ENCODE measurements at regions not wholly inside any gene's neighbourhood (a gene's known extent, or its start where the extent isn't known, plus 50 kb on each side); places are given as distances from the start of the nearest gene placed in this dataset.

DNA sequence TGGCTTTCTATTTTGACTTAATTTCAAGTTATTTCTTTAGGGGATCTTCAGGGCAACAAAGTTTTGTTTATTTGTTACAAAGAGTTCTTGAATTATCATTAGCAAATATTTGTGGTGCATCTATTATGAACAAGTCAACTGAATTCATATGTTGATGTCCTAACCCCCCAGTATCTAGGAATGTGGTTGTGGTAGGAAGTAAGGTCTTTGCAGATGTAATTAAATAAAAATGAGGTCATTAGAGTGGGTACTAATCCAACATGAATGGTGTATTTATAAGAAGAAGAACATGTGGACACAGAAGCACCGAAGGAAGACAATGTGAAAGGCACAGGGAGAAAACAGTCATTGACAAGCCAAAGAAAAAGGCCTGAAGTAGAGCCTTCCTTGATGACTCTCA lies 474.0 kb upstream of the DAB2 start:
- TF ChIP-seq ZSCAN20 (CRISPR knock-in tag; IDR thresholded peaks at IDR 0.05): no peak
- no peak for TF ChIP-seq NFE2L2 (conservative IDR thresholded peaks at IDR 0.05; ENCODE audit: low read length)
- no peak for TF ChIP-seq PHF8 (IDR thresholded peaks at IDR 0.05; ENCODE audit: borderline replicate concordance, low read depth)
- TF ChIP-seq NR3C1 (IDR thresholded peaks at IDR 0.05): no peak
- TF ChIP-seq RARB (CRISPR knock-in tag; IDR thresholded peaks at IDR 0.05): no peak
- no peak for TF ChIP-seq JUN (IDR thresholded peaks at IDR 0.05)
- no peak for TF ChIP-seq KDM1A (IDR thresholded peaks at IDR 0.05; ENCODE audit: low read depth)
- no peak for TF ChIP-seq MYC (IDR thresholded peaks at IDR 0.05; ENCODE audit: borderline replicate concordance, low read length)
- POLR2A ChIA-PET: no interaction called here
- no peak overlapping the region for H3K4me2 ChIP-seq
- 42% methylated on average over 1 of the region's 1 CpG for WGBS (ENCODE audit: missing lambda C conversion rate)
- no peak for ATAC-seq
- DNase-seq (ENCODE audit: low read depth in 1 of 2, low spot score in 1 of 2): no peak
- CTCF ChIA-PET: no interaction called here
- FAIRE-seq: no peak
- no peak overlapping the region for H3K4me3 ChIP-seq
- H3K4me1 ChIP-seq: no peaks in the 10 kb centered on the region
- H3K27ac ChIP-seq: no peak overlapping the region
- H3K9me3 ChIP-seq: no peaks in the 10 kb centered on the region; the same call in 2 of the 3 replicates

DNA sequence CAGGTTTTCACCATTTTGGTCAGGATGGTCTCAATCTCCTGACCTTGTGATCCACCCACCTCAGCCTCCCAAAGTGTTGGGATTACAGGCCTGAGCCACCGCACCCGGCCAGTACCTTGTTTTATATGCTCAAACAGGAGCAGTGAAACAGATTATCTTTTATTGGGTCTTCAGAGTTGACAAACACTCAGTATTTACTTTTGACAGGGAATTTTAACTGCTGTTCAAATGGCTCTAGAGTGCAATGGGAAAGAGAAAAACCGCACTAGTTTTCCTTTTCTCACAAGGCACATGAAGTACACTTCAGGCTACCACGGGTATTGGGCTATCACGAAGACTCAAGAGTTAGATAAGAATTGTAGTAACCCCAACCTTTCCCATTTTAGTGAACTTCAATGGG lies 471.9 kb upstream of the DAB2 start:
- no peak overlapping the region for H3K27ac ChIP-seq
- H3K9me3 ChIP-seq: no peaks in the 10 kb centered on the region
- ChIA-PET POLR2A (no interaction called here), CTCF (no interaction called here)
- WGBS (ENCODE audit: missing lambda C conversion rate): 67% methylated on average over 5 of the region's 5 CpGs
- H3K4me2 ChIP-seq: no peak overlapping the region
- ATAC-seq (no peak), FAIRE-seq (no peak), DNase-seq (ENCODE audit: low read depth in 1 of 2, low spot score in 1 of 2) (no peak)
- H3K4me1 ChIP-seq: no peaks in the 10 kb centered on the region
- TF ChIP-seq ESRRA (IDR thresholded peaks at IDR 0.05; ENCODE audit: borderline replicate concordance, low read length): no peak
- no peak overlapping the region for H3K4me3 ChIP-seq

DNA sequence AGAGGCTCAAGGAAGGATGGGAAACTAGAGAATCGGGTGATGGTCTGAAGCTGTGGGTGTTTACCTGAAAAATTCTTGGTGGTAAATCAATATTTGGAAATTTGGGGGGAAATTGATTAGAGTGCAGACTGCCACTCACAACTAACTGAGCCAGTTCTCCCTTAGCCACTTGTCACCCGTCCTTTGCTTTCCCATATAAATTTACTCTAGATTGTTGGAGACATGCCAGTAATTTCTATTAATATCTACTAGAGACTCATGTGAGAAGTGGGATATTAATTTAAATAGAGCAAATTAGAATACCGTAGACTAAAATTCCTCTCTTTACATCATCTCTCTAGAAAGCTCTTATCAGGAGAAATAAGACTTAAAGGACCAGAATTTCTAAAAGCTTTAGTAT lies 471.3 kb upstream of the DAB2 start:
- CTCF ChIA-PET: no interaction called here
- Histone ChIP-seq H3K9me3 (no peaks in the 10 kb centered on the region), H3K4me2 (no peak overlapping the region), H3K27ac (no peak overlapping the region), H3K4me1 (no peaks in the 10 kb centered on the region), H3K4me3 (no peak overlapping the region)
- POLR2A ChIA-PET: no interaction called here
- FAIRE-seq (no peak), ATAC-seq (no peak), DNase-seq (ENCODE audit: low read depth in 1 of 2, low spot score in 1 of 2) (no peak)
- no peak for TF ChIP-seq MYC (IDR thresholded peaks at IDR 0.05; ENCODE audit: borderline replicate concordance, low read length)
- TF ChIP-seq HDAC2 (IDR thresholded peaks at IDR 0.05): no peak
- no peak for TF ChIP-seq CHD4 (IDR thresholded peaks at IDR 0.05; ENCODE audit: borderline replicate concordance)
- TF ChIP-seq FOXS1 (CRISPR knock-in tag; IDR thresholded peaks at IDR 0.05): no peak
- TF ChIP-seq, protein P1, sequence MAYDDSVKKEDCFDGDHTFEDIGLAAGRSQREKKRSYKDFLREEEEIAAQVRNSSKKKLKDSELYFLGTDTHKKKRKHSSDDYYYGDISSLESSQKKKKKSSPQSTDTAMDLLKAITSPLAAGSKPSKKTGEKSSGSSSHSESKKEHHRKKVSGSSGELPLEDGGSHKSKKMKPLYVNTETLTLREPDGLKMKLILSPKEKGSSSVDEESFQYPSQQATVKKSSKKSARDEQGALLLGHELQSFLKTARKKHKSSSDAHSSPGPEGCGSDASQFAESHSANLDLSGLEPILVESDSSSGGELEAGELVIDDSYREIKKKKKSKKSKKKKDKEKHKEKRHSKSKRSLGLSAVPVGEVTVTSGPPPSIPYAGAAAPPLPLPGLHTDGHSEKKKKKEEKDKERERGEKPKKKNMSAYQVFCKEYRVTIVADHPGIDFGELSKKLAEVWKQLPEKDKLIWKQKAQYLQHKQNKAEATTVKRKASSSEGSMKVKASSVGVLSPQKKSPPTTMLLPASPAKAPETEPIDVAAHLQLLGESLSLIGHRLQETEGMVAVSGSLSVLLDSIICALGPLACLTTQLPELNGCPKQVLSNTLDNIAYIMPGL (CRISPR knock-in tag; IDR thresholded peaks at IDR 0.05; ENCODE audit: borderline replicate concordance): no peak
- TF ChIP-seq ZFP36 (IDR thresholded peaks at IDR 0.05; ENCODE audit: borderline replicate concordance, partially characterized antibody): no peak
- no peak for TF ChIP-seq ZNF302 (CRISPR knock-in tag; IDR thresholded peaks at IDR 0.05)
- no peak for TF ChIP-seq CHD2 (IDR thresholded peaks at IDR 0.05; ENCODE audit: low read length, partially characterized antibody)
- TF ChIP-seq, protein P2, sequence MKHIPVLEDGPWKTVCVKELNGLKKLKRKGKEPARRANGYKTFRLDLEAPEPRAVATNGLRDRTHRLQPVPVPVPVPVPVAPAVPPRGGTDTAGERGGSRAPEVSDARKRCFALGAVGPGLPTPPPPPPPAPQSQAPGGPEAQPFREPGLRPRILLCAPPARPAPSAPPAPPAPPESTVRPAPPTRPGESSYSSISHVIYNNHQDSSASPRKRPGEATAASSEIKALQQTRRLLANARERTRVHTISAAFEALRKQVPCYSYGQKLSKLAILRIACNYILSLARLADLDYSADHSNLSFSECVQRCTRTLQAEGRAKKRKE (CRISPR knock-in tag; IDR thresholded peaks at IDR 0.05; ENCODE audit: low read depth): no peak
- TF ChIP-seq MAZ (IDR thresholded peaks at IDR 0.05; ENCODE audit: borderline replicate concordance, low read depth, low read length): no peak
- no peak for TF ChIP-seq HOXB5 (CRISPR knock-in tag; IDR thresholded peaks at IDR 0.05)
- TF ChIP-seq GATA3 (IDR thresholded peaks at IDR 0.05; ENCODE audit: borderline replicate concordance): no peak
- 66% methylated on average over 3 of the region's 3 CpGs for WGBS (ENCODE audit: missing lambda C conversion rate)

DNA sequence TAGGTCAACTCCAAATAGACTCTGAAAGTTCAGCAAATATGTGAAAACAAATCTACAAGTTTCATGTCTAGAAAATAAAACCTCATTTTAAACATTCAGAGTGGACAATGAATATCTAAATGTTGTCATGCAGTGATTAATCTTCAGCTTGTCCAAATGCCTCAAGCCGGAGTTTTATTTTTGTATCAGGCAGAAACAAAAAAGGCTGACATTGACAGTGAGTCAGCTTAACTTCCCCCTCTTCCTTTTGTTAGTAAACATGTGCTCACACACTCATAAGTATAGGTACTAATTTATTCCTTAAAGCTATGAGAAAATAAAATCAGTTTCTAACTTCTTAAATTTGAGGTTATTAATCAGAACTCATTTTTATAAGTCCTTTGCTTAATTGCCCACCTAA lies 467.9 kb upstream of the DAB2 start:
- H3K4me3 ChIP-seq: no peak overlapping the region
- no peak for ATAC-seq
- TF ChIP-seq RFX5 (IDR thresholded peaks at IDR 0.05) (no peak), CEBPB (IDR thresholded peaks at IDR 0.05) (no peak), TP53 (CRISPR knock-in tag; IDR thresholded peaks at IDR 0.05) (no peak)
- no peaks in the 10 kb centered on the region for H3K4me1 ChIP-seq
- H3K4me2 ChIP-seq: no peak overlapping the region
- CTCF ChIA-PET: interaction anchor here (1.6 kb wide), 1 partner anchor 56 kb away, joined by 4 read pairs; no protein-coding TSS in a partner anchor
- 39% methylated on average over 1 of the region's 1 CpG for WGBS (ENCODE audit: missing lambda C conversion rate)
- H3K27ac ChIP-seq: no peak overlapping the region
- H3K9me3 ChIP-seq: no peaks in the 10 kb centered on the region
- POLR2A ChIA-PET: no interaction called here
- no peak for FAIRE-seq
- DNase-seq (ENCODE audit: low read depth in 1 of 2, low spot score in 1 of 2): no peak
